NCI-H128 (cell line): ENCODE measurements at regions not wholly inside any gene's neighbourhood (a gene's known extent, or its start where the extent isn't known, plus 50 kb on each side); places are given as distances from the start of the nearest gene placed in this dataset.

Source experiments
- DNase-seq: peaks from one replicate; lab custom pipeline; 2025; ENCODE audit not compliant: unreplicated experiment; lab: John Stamatoyannopoulos, UW

DNA sequence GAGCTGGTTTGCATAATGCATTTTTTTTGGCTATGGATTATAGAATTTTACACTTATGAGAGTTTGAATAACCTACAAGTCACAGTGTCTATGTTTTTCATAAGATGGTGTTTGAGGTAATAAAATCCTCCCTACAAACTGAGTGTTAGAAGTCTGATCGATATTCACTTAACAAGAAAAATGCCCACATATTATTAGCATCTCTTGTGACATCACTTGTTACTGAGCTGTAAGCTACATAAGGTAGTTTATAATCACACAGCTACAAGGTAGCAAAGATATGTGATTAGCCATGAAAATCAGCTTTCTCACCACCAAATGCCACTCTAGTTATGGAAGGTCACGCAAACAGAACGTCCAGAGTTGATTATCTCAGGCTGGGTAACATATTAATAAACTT is 669.6 kb downstream of the PCDH18 start:
- no peak for DNase-seq

DNA sequence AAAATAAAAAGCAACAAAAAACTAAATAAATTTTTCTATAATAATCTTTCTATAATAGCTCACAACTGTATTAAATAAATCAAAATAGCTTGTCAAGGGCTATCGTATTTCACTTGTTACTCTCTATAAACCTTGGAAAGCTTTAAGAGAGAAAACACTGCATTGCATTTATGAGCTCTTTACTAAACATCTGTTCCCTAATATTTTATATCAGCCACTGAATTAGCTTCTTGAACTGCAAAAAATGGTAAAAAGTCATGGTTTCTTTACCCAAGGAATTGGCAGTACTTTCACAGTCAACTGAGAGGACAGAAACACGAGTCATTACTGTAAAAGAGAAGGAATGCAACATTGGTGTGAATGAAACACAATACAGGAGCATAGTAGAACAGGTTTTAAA is 671.2 kb downstream of the PCDH18 start:
- no peak for DNase-seq

DNA sequence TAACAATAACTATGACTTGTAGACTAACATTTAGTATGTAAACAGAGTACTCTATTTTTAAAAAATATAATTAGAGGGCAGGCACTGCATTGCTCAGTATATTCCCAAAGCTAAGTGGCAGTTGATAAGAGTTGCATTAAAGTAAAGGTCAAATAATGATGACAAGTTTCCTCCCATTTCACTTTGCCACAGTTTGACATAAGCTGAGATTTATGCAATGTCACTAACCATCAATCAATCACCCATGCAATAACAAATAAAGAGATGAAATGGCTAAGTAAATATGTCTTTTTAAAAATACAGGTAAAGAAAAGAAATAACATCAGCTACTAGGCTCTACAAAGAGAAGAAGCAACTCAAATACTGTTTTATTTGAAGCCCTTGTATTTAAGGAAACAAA is 673.4 kb downstream of the PCDH18 start:
- no peak for DNase-seq

DNA sequence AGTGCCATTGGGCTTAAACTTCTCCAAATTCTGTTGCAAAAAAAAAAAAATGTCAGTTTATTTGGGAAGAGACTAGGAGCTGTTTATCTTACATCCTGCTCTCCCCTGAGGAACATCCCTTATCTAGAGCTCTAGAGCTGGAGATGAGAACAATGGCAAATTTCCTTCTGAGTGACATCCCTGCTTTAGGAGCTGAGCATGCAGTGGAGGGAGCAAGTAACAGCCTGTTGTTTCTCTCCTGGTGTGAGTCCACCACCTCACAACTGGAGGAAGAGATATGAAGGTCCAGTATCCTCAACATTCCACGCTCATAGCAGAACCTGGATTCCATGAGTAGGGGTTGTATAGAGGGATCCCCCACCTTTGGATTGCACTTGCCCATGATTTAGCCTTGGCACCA is 676.4 kb downstream of the PCDH18 start:
- no peak for DNase-seq

DNA sequence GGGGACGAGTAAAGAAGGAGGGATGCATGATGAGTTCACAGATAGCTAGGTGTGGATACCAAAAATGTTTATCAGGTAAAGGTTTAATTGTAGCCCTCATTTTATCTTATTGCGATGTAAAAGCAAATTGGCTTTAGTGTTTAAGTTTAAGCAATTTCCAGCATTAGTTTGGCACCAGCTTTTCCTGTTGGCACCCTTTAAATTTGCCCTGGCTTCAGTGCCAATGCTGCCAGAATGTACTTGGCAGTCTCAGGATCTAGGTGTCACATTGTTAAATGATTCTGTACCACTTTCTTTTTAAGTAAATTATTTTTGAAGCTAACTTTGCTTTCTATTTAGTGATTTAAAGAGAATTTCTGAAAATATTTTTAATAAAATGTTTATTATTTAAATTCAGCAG is 681.8 kb downstream of the PCDH18 start:
- no peak for DNase-seq

DNA sequence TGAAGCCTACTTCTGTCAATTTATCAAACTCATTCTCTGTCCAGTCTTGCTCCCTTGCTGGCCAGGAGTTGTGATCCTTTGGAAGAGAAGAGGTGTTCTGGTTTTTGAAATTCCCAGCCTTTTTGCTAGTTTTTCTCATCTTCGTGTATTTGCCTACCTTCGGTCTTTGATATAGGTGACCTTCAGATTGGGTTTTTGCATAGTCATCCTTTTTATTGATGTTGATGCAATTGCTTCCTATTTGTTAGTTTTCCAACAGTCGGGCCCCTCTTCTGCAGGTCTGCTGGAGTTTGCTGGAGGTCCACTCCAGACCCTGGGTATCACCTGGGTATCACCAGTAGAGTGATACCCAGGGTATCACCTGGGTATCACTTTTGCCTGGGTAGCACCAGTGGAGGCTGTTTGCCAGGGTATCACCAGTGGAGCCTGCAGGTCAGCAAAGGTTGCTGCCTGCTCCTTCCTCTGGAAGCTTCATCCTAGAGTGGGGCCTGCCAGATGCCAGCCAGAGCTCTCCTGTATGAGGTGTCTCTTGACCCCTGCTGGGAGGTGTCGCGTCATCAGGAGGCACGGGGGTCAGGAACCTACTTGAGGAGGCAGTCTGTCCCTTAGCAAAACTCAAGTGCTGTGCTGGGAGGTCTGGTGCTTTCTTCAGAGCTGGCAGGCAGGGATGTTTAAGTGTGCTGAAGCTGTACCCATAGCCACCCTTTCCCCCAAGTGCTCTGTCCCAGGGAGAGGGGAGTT is 684.2 kb downstream of the PCDH18 start:
- DNase-seq: no peak

DNA sequence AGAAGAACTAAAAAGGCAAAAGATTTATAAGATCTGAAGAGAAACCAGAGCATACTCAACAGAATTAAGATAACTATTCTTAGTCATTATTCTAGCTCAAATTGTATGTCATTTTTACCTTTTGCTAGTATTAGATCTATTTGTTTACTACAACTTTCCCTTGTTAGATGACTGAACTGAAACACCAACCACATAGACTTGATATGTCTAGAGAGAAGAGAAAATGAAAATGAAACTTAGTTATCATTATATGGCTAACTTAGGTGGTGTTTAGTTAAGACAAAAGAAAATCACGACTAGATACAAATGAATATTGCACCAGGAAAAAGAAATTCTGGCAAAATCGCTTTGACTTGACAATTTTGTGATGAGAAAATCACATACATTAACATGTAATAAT is 690.8 kb downstream of the PCDH18 start:
- DNase-seq: no peak

DNA sequence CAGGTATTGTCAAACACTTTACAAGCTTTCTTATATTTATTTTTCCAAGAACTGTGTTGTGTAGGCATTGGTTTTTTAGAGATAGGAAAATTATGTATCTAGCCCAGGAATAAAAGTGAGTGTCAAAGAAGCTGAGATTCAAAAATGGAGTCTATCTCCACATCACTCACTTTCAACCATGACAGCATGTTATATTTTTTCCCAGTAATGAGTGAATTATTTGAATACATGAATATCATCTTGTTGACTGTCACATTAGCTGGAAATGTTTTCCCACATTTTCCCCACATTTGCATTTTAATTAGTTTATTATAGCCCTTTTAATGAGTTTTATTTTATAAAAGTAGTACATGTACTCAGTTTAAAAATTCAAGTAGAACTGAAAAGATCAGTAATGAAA is 693.7 kb downstream of the PCDH18 start:
- DNase-seq: no peak

DNA sequence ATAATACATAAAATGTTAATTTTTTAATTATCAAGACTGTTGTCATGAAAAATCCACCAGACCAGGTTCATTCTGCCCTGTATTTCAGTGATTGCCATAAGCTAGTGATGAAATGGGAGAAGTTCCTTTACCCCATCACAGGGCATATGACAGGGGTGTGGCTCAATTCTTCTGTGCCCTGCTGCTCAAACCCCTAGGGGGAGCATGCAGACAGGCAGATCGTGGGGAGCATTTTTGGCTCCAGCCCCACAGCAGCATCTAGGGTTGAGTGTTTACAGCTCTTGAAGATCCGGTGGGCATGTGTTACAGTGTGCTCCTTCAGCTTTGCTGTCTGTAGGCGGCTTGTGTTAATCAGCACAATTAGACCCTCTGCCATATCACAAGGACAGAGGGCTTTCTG is 700.7 kb downstream of the PCDH18 start:
- no peak for DNase-seq

DNA sequence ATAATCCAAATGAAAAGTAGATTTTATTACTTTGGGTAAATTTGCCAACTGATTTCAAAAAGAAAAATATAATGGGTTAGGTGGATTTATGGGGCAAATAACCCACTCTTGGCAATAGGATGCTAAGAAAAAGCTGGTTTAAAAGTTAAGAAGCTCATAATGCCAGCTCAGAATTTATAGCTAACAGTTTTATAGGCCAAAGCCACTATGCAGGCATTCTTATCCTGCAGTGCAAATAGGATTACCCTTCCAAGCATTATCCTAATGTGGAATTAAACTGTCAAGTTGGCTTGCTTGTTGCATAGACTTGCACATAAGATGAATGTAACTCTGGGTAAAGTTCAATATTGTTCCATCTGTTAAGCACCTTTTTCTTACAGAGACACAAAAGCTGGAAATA is 703.0 kb downstream of the PCDH18 start:
- DNase-seq: no peak

DNA sequence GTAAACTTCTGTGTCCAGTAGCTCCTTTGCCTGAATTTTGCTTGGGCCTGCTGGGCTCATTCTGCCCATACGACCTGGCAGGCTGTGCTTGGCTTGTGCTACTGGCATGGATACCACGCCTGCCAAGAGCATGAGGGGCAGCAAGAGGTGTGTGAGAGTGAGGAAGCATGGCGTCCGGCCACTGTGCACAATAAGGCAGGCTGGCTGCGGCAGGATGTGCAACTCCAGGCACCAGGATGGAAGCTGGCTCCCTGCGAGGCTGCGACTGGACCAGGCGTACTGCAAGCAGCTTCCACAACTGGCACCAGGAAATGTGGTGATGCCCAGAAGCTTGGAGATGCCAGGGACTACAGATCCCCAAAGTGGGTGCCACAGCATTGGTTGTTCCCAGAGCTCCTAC is 709.3 kb downstream of the PCDH18 start:
- DNase-seq: no peak

DNA sequence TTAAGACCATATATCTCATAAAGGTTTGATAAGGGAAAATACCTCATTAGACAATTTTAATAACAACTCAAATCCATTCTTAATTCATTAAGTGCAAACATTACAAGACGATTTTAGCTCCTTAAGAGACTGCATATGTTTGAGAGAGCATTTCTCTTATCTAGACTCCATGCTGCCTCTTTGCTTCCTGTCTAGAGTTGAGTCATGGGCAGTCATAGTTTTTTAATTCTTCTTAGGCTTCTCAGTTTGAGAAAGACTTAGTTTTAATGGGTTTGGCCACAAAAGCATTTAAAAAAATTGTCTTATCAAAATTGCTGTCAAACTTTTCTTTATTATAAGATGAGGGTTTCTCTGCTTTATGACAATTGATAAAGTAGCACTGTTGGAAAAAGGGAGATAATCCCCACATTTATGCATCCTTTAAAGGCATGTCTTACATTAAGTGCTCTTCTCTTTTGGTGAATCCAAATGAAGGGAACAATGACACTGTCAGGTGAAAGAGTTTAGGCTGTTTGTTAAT is 713.4 kb downstream of the PCDH18 start:
- DNase-seq: no peak

DNA sequence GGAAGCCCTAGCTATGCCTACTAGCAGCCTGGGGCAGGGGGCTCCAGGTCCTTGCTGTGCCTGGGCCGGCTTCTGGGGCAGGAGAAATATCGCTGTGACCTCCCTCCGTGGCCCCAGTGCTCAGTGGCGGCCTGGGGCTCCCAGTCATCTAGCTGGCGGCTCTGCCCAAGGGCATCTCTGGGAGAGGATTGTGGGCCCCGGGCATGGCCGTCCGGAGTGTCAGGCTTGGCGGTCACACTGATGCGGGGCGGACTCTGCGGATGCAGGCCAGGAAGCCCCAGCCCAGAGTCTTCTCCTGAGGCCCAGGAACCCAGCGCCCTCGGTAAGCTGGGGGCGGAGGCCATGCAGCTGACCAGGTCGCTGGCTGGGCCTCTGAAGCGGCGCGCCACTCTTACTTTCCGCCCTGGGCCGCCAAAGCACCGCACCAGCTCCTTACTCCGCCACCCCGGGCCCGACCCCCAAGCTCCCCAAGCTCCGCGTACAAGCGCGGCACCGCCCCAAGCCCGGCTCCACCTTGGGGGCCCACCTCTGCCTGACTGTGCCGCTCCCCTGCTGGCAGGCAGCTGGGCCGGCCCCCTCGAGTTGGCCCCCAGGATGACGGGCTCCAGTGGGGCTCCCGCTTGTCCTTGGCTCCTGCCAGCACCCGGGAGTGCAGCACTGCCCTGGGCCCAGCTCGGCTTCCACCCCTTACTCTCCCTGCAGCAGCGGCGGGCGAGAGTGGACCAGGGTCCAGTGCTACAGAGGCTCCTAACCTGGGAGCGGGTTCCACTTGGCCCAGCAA is 720.0 kb downstream of the PCDH18 start:
- DNase-seq: no peak

DNA sequence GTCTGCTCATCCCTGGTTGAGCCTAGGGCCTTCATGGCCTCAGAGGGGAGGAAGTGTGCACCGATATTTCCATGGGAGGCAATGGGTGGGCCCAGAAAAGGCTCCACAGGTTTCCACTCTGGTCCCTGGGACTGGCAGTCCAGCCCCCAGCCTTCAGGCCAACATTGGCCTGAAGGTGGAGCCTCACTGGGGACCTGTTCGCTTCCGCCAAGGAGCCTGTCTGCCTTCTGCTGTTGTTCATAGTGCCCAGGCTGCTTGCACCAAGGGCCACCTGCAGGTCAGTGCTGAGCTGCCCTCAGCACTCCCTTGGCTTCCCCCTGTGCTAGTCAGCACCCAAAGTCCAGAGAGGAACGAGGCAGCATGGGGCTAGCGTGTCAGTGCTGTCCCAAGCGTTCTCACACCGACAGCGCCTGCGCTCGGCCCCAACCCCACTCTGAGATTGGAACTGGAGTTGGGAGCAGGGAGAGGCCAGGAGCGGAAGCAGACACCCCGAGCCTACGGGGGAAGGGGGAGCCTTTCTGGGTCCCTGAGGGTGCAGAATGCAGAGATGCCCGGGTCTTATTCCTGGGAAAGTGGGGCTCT is 720.7 kb downstream of the PCDH18 start:
- no peak for DNase-seq

DNA sequence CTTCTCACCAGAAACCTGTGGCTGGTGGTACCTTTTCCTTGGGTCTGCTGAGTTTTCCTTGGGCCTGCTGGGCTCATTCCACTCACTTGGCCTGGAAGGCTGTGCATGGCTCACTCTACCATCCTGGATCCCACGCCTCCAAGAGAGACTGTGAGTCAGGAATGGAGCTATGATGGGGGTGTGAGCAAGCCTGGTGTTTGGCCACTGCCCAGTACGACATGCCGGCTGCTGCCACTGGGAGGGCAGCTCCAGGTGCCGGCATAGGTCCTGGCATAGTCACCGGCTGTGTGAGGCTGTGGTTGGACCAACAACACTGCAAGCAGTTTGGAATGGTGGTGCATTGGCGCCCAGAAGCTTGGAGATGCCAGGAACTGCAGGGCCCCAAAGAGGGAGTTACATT is 721.7 kb downstream of the PCDH18 start:
- DNase-seq: no peak

DNA sequence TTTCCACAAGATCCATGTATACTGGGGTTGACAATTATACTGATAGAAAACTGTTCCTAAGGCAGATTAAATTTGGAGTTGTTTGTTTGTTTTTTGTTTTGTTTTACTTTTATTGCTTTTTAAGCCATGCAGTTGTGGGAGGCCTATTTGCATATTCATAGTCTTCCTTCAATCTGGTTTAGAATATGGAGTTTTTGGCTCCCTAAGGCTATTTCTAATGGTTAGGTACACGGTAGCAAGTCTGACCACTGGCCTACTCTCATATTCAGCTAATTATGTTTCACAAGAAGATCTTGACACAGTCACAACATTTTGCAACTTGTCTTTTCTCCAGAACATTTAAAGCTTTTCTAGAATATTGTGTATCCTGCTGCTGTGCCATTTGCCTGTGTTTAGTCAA is 725.5 kb downstream of the PCDH18 start:
- no peak for DNase-seq

DNA sequence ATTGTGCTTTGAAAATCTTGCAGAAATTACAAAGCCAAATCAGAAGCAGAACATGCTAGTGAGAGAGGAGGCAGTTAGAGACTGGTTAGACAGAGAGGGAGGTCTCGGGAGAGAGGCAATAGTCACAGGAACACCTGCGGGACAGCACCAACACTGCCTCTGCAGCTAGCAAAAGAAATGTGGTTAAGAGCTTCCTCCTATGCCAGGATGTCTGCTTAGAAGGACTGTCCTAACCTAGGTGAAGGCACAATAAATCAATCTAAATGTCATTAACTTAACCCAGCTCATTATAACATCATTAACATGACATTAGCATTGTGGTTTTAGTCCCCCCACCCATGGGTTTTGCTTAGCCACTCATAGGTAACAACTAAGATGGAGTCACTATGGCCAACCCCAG is 726.7 kb downstream of the PCDH18 start:
- DNase-seq: no peak

DNA sequence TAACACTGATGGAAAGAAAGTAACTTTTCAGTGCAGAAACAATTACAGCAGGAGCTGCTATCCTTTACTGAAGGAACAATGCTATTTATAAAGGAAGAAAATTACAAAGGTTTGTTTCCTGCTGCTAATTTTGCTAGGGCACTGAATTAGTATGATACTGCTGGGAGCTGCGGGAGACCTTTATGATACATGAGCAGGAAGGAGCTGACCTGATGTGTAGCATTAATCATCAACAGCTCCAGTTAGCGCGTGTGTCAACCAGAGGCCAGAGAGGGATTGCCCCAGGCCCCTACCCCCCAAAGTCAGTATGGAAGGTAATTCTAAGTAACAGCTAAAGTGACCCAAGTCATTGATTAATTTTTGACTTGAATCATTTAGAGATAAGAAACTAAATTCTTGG is 728.9 kb downstream of the PCDH18 start:
- no peak for DNase-seq

DNA sequence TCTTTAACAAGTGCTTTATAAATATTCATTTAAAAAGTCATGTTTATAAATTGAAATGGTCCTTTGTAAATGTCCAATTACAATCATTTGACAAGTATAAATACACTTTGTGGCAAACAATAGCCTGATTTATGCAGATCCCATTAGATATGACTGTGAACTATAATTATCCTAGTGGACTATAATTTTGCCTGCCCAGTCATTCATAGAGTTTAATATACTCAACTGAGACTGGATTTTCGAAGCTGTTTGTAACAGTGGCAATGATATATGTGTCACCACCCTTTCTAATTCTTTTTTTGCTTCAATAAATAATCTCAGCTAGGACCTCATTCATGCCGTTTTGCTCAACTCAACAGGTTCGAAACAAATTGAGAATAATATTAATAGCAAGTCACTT is 732.0 kb downstream of the PCDH18 start:
- no peak for DNase-seq

DNA sequence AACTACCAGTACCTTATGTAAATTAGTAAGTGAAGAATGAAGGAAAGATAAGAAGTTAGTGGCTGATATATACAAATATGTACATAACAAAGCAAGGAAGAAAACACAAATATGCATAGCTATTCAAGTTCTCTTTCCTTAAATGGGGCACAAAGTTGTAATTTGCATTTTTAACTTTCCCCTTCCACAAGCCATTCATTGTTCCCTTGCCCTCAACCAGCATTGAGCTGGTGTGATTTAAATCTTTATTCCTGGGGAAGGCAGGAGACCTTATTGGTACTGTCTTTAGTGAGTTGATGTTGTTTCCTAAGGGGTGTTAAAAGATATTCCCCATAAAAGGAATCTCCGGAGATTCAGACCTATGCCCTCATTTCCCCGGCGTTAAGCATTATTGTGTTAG is 735.3 kb downstream of the PCDH18 start:
- no peak for DNase-seq

DNA sequence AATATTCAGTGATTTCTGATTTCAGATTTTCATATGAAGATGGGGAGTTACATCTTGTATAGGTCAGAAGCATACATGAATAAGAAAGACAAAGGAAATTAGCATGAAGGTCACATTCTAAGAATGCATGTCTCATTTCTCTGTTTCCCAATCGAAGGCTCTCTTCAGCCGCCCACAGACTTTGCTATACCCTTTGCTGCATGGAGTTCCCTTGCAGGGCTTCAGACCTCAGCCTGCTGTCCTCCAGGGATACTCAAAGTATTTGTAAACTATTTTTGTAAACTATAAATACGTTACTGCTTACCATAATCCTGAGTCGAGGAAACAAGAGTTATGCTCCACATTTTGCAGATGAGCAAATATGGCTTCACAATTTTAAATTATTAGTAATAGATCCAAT is 738.4 kb downstream of the PCDH18 start:
- DNase-seq: no peak

DNA sequence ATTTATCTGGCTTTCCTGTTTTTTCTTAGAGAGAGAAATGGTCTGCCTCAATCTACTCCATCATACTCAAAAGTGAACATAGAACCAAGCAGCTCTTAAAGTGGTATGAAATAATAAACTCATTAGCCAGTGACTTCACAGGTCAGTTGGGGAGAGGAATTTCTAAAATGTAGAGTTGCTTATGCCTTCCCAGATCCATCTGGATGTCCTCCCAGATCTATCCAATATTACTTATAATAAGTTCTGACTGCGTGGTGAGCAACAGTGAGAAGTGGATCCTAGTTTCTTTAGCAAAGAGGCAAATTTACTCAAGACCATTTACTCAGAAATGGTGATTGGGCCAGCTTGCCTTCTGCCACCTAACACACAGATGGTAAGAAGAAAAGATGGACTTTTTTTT is 748.0 kb downstream of the PCDH18 start:
- no peak for DNase-seq
